Loucy (cell line): ENCODE measurements at regions not wholly inside any gene's neighbourhood (a gene's known extent, or its start where the extent isn't known, plus 50 kb on each side); places are given as distances from the start of the nearest gene placed in this dataset.

ENCODE experiments used
- CTCF ChIP-seq: fragments of 200-600 bp; sonication (generic); conservative IDR thresholded peaks from 2 replicates; pipeline ENCODE4 v1.5.1; 2014; ENCODE audit warnings: mild to moderate bottlenecking, antibody characterized with exemption, low read length
- EZH2phosphoT487 ChIP-seq: fragments of 200-600 bp; IDR thresholded peaks from 2 replicates; pipeline ENCODE4 v1.6.1; 2018; ENCODE audit warnings: antibody characterized with exemption, mild to moderate bottlenecking, moderate library complexity, borderline replicate concordance

- TF ChIP-seq CTCF (peak; percentile 26; the same call in 1 of the 2 replicates), EZH2phosphoT487 (no peak)
Measured at GRCh38 chr2:109052922-109053321, 63.9 kb upstream of the EDAR start.
